ENCODE measurements at regions not wholly inside any gene's neighbourhood (a gene's known extent, or its start where the extent isn't known, plus 50 kb on each side); places are given as distances from the start of the nearest gene placed in this dataset.

GRCh38 chr11:79956061-79956460 is 515.2 kb upstream of the TENM4 start:
- DNase-seq, result no peak

- DNase-seq, result no peak
Observed at GRCh38 chr11:79953629-79954028, 512.8 kb upstream of the TENM4 start.

DNA sequence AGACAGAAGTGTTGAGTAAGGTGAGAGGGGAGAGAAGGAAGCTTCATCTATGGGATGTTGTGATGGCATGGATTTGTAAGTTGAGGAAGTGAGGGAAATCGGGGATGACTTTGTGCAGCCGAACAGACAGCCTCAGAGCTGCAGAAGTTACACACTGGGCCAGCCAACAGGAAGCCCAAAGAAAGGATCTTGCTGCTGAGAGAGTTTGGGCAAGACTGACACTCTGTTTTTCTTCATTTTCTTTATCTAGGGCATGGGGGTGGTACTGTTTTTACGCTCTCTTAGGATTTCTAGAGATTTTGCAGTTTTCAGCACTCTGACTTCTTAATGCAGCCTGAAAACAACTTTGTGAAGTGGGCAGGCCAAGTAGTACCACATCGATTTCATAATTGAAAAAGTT is 509.9 kb upstream of the TENM4 start:
- DNase-seq, result no peak

- no peak for DNase-seq
Observed at GRCh38 chr11:79950172-79950571, 509.3 kb upstream of the TENM4 start.

- no peak for DNase-seq
Observed at GRCh38 chr11:79949574-79949973, 508.7 kb upstream of the TENM4 start.

GRCh38 chr11:79942646-79943045 is 501.8 kb upstream of the TENM4 start:
- no peak for DNase-seq

DNA sequence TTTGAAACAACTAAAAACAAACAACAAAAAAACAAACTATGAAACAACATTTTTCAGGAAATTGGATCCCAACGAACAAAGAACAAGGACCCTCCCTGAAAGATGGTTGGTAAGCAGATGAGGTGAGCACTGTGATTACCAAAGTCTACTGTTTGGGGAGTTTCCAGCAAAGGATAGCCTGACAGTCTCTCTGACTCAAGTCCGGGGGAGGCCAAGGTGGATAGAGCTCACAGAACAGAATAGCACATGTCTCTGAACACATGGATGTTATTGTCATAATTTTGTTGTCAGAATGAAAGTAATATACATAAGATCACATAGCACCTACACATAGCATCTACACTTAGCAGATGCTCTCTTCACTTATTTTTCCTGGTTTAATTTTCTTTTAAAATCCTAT is 501.3 kb upstream of the TENM4 start:
- no peak for DNase-seq

- no peak for DNase-seq
Observed at GRCh38 chr11:79940974-79941735, 500.3 kb upstream of the TENM4 start.

DNA sequence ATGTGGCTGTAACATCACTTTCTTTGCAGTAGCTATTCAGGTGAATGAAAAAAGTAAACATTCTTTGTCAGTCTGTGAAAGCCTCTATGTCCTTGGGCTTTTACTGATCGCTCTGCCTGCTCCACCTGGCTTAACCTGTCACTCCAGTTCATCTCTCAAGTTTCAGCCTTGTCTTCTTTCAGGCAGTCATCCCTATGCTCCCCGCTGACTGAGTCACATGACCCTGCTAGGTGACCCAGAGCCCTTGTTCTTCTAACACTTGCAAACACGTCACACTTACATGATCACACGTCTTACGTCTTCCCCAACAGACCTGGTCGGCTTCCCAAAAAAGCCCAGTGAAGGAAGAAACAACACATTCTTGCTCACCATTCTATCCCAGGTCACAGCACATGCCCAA is 499.3 kb upstream of the TENM4 start:
- DNase-seq, result no peak

DNA sequence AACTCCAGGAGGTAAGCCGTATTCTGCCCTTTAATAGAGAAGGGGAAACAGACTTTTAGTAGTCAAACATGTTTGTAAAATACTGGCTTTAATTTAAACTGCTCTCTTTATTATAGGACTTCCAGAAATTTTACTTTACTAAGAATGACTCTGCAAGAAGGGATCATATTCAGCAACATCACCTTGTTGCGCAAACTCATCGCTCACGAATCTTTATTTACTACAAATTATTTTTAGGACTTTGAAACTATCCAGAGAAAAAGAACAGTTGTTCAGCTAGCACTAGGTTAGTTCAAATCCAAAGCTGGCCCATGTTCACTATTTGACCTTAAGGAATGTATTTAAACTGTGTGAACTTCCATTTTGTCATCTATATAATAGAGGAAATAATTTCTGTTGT is 498.3 kb upstream of the TENM4 start:
- DNase-seq, result no peak

DNA sequence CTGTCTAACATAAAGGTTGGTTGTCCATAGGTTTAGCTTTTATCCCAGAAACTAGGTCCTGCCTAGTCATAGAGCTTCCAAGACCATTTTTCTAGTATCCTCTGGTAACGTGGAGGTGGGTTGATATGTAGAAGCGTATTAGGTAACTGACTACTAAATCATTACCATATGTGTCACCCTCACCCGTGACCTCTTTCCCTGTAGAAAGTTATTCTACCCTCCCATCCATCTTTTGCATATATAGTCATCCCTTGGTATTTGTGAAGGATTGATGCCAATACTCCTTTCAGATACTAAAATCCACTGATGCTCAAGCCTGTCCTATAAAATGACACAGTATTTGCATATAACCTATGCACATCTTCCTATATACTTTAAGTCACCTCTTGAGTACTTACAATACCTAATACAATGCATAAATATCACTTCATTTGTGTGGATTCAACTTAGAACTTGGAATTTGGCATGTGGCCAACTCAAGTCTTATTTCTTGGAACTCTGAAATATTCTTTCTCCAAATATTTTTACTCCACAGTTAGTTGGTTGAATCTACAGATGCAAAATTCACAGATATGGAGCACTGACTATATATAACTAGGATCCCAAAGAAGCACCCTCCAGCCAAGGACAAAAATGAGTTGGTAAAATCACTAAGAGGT is 497.0 kb upstream of the TENM4 start:
- DNase-seq, result no peak

- no peak for DNase-seq
Observed at GRCh38 chr11:79932612-79933011, 491.8 kb upstream of the TENM4 start.

DNA sequence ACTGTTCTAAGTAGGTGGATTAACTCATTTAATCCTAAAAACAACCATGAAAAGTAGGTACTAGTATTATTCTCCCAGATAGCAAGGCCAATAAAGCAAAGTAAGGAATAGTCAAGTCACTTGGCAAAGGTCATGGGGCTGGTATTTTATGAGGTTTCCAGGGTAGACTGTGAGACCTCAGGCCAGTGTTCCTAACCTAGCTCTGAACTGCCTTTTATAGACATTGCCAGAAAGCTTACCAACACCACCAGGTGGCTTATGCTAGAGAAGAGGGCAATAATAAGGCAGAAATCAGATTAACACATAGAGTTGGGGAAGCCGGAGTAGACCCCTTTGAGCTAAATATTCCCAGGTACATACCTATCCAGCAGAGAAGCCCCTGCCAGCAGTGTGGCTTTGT is 490.9 kb upstream of the TENM4 start:
- no peak for DNase-seq

- DNase-seq, result no peak
Observed at GRCh38 chr11:79926707-79927106, 485.9 kb upstream of the TENM4 start.

- DNase-seq, result no peak
Observed at GRCh38 chr11:79925570-79925969, 484.7 kb upstream of the TENM4 start.

DNA sequence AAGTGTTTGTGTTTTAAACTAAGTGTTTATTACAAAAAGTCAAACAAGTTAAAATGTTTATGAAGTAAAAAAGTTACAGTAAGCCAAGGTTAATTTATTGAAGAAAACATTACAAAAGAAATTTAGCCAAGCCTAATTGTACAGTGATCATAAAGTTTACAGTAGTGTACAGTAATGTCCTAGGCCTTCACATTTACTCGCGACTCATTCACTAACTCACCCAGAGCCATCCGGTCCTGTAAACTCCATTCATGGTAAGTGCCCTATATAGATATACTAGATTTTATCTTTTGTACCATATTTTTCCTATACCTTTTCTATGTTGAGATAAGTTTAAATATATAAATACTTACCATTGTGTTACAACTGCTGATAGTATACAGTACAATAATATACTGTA is 481.8 kb upstream of the TENM4 start:
- no peak for DNase-seq

DNA sequence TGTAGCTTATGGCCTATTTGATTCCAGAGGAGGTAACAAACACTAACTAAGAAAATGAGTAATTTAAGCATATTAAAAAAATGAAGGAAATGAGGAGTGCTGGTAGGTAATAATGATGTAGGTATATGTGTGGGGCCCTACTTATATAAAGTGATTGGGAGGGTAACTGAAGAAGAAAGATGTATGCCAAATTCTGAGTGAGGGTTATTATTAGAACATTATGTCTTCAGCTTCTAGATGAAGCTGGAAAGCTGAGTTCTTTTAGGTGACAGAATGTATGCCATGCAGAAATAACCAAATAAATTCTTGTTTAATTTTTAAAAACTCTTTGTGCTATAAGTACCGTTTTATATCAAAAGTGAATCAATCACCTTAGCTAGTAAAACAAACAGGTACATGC is 479.6 kb upstream of the TENM4 start:
- DNase-seq, result no peak

DNA sequence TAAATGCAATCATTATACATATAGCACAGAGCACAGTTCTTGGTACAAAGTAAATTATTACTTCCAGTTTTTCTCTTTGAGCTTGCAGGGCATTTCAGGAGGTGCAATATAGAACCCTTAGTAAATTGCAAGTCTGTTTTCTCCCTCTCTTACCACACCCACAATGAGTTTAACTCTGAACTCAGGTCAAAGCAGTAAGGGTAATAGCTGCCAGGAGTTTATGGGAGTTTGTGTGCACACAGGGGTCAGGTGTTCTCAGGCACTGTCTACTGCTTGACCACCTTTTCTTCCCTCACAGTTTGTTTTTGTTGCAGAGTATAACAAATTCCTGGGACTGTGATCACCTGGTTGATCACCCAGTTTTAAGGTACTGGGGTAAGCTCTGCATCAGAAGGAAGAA is 478.5 kb upstream of the TENM4 start:
- DNase-seq, result no peak

- no peak for DNase-seq
Observed at GRCh38 chr11:79918846-79919245, 478.0 kb upstream of the TENM4 start.

- DNase-seq, result no peak
Observed at GRCh38 chr11:79906164-79906563, 465.3 kb upstream of the TENM4 start.

GRCh38 chr11:79902493-79902892 is 461.7 kb upstream of the TENM4 start:
- DNase-seq, result no peak

DNA sequence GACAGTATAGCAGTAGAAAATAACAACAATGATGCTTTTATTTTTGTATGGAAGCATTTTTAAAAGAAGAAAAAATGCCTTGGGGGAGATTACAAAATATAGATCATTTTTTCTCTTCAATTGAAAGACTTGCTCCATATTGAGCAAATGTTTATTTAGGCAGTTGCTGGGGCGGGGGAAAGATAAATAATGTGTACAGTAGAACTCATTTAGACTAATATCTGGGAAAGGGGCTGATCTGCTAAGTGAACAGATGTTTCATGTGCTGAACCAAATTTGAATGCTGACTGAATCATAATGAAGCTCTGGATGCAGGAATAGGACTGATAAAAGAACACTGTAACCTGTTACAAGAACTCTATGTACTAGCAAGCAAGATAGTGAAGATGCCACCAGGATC is 457.1 kb upstream of the TENM4 start:
- DNase-seq, result no peak

DNA sequence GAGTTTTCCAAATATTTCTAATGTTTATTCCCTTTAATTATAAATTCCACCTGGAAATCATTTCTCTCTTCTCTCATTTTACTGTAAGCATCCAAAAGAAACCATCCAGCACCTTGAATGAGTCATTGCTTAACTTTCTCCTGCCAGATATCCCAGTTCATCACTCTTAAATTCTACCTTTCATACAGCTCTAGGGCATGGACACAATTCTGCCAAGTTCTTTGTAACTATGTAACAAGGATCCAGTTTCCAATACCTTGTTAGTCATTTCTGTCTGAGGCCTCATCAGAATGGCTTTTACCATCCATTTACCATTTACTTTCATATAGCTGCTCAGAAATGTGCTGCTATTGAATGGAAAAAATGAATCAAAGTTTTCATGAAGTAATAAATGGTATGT is 455.4 kb upstream of the TENM4 start:
- no peak for DNase-seq

DNA sequence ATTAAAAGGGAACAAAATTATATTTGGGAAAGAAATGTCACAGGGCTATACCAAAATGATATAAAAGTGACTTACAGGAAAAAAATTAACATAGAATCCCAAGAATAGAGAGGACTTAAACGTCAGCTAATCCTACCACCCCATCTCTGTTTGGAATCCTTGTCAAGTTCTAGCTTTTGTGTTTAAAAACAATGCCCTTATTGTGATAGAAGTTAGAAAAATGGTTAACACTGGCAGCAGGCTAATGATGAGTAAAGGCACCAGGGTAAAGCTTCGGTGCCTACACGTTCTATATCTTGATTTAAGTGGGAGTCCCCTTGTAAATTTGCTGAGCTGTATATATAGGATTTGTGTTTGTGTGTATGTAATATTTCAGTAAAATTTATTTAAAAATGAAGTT is 453.3 kb upstream of the TENM4 start:
- no peak for DNase-seq

DNA sequence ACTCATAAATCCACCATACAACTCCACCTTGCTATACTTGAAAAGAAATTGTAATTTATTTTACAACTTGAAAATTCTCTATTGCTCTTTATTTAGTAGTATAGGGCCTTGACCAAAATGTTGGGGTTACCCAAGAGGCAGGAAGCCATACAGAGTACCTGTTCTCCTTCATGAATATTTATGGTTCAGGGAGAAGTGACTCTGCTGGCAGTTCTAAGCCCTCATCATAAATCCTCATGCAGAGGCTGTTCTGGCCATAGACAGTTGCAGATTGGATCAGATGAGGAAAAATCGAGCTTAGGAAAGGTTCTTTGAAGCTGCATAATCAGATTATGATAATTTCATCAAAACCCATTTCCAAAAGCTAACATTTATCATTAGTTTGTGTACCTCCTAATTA is 449.4 kb upstream of the TENM4 start:
- no peak for DNase-seq

Measured in NCI-H1417 treated with DMSO at 0.1 percent for 48 hours (cell line).